ENCODE measurements at regions not wholly inside any gene's neighbourhood (a gene's known extent, or its start where the extent isn't known, plus 50 kb on each side); places are given as distances from the start of the nearest gene placed in this dataset.

DNA sequence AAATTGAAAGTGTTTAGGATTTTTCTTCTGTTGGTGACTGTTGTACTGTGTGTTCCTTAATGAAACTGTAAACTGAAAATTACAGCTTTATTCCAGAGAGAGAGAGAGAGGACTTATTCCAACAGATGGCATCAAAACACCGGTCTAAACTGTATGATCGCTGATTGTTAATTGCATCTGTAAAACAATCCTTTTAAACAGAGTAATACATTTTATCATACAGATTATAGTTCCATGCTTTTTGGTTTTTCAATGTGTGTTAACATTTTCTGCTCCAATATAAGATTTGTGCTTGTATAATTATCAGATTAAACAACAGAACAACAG, 289.7 kb upstream of the DNAJC19 start:
- no peak for TF ChIP-seq CTCF (IDR thresholded peaks at IDR 0.05; ENCODE audit: insufficient read depth, low read depth, low read length)
- H3K4me3 ChIP-seq (ENCODE audit: low read depth, low read length) = no peak overlapping the region
- no peak for DNase-seq (ENCODE audit: low read depth)

GRCh38 chr3:181278468-181279238, 289.1 kb upstream of the DNAJC19 start:
- H3K4me3 ChIP-seq (ENCODE audit: low read depth, low read length) = no peak overlapping the region
- no peak for TF ChIP-seq CTCF (IDR thresholded peaks at IDR 0.05; ENCODE audit: insufficient read depth, low read depth, low read length)
- peak; percentile 1 for DNase-seq (ENCODE audit: low read depth)

DNA sequence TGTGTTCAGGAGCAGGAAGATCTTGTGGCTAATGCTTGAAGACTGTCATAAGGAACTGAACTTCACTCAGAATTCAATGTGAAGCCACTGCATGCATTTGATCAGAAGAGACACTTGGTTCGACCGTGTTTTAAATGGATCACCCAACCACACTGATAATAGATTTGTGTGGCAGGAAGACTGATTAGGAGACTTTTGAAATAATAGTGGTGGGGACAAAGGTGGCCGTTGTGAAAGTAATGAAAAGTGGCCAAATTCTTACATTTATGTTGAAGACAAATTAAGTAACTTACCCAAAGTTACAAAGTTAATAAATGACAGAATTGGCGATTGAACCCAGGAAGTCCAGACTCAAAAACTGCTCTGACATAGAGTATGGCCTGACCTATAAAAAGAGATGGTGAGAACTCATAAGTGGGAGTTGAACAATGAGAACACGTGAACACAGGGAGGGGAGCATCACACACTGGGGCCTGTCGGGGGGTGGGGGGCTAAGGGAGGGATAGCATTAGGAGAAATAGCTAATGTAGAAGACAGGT, 286.9 kb upstream of the DNAJC19 start:
- TF ChIP-seq CTCF (IDR thresholded peaks at IDR 0.05; ENCODE audit: insufficient read depth, low read depth, low read length) = no peak

DNA sequence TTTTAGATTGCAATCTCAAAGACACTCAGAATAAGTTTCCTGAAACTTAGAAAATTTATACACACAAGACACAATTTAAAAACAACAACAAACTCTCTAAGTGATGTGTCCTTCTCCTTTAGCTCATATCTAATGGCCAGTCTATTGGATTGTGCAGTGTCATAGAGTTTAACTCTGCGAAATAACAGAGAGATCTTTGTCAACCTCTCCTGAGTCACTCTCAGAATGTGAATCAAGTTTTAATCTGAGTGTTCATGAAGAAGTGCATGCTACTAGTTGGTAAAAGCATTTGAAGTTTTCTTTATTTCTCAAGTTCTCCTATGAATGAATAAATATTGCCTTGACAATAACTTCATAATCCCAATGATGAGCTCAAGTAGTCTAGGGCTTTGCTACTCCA, 284.5 kb upstream of the DNAJC19 start:
- TF ChIP-seq CTCF (IDR thresholded peaks at IDR 0.05; ENCODE audit: insufficient read depth, low read depth, low read length) = no peak
- no peak overlapping the region for H3K4me3 ChIP-seq (ENCODE audit: low read depth, low read length)
- no peak for DNase-seq (ENCODE audit: low read depth)

More for the DNA sequence above, 286.9 kb upstream of the DNAJC19 start:
- H3K4me3 ChIP-seq (ENCODE audit: low read depth, low read length) = no peak overlapping the region
- DNase-seq (ENCODE audit: low read depth) = no peak

GRCh38 chr3:181267312-181267711, 277.8 kb upstream of the DNAJC19 start:
- DNase-seq (ENCODE audit: low read depth) = no peak
- H3K4me3 ChIP-seq (ENCODE audit: low read depth, low read length) = no peak overlapping the region
- no peak for TF ChIP-seq CTCF (IDR thresholded peaks at IDR 0.05; ENCODE audit: insufficient read depth, low read depth, low read length)

DNA sequence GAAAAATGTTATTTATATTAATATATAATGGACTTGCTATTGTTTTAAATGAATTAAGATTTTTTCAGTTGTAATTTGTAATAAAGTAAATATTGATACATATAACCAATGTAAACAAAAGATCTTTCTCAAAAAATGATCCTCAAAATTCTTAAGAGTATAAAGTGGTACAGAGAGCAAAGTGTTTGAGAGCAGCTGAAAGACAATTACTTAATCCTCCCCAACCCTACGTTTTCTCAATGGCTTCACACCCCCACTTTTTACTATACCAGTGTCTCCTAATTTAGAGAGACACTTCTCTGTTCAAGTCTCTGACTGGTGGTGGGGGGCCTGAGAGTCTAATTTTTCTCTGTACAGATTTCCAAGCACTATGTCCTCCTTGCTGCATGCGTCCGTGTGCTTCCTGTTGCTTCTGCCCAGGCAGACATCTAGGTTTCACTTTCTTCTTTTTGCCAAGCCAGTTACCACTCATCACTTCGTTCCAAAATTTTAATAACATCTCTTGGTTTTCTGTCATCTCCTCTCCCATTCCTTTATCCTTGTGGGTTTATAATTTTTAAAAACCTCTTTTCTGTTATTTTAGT, 276.3 kb upstream of the DNAJC19 start:
- no peak for TF ChIP-seq CTCF (IDR thresholded peaks at IDR 0.05; ENCODE audit: insufficient read depth, low read depth, low read length)
- no peak for DNase-seq (ENCODE audit: low read depth)
- H3K4me3 ChIP-seq (ENCODE audit: low read depth, low read length) = no peak overlapping the region
